ENCODE measurements at regions not wholly inside any gene's neighbourhood (a gene's known extent, or its start where the extent isn't known, plus 50 kb on each side); places are given as distances from the start of the nearest gene placed in this dataset.
"Not testable (repeated sequence)": the region's sequence is repeated elsewhere in the genome, so short reads cannot be mapped to it uniquely, and the experiment has no call there.

- H3K4me3 ChIP-seq (ENCODE audit: low read depth, low read length), result no peak overlapping the region
- TF ChIP-seq CTCF (IDR thresholded peaks at IDR 0.05; ENCODE audit: low read depth, low read length, missing control alignments), result no peak
- DNase-seq (ENCODE audit: low read depth), result no peak
Measured at GRCh38 chr22:48405741-48406140, 1421.9 kb downstream of the BRD1 start.

- no peak for TF ChIP-seq CTCF (IDR thresholded peaks at IDR 0.05; ENCODE audit: low read depth, low read length, missing control alignments)
- no peak for DNase-seq (ENCODE audit: low read depth)
- no peak overlapping the region for H3K4me3 ChIP-seq (ENCODE audit: low read depth, low read length)
Measured at GRCh38 chr22:48404801-48405447, 1422.7 kb downstream of the BRD1 start.

- TF ChIP-seq CTCF (IDR thresholded peaks at IDR 0.05; ENCODE audit: low read depth, low read length, missing control alignments), result no peak
- H3K4me3 ChIP-seq (ENCODE audit: low read depth, low read length), result no peak overlapping the region
- no peak for DNase-seq (ENCODE audit: low read depth)
Measured at GRCh38 chr22:48403521-48404403, 1423.9 kb downstream of the BRD1 start.

GRCh38 chr22:48402591-48403031 is 1425.1 kb downstream of the BRD1 start:
- H3K4me3 ChIP-seq (ENCODE audit: low read depth, low read length), result no peak overlapping the region
- TF ChIP-seq CTCF (IDR thresholded peaks at IDR 0.05; ENCODE audit: low read depth, low read length, missing control alignments), result no peak
- no peak for DNase-seq (ENCODE audit: low read depth)

GRCh38 chr22:48401523-48401922 is 1426.2 kb downstream of the BRD1 start:
- DNase-seq (ENCODE audit: low read depth); H3K4me3 ChIP-seq (ENCODE audit: low read depth, low read length): not testable (repeated sequence)

GRCh38 chr22:48398181-48398905 is 1429.3 kb downstream of the BRD1 start:
- no peak for DNase-seq (ENCODE audit: low read depth)
- TF ChIP-seq CTCF (IDR thresholded peaks at IDR 0.05; ENCODE audit: low read depth, low read length, missing control alignments), result no peak
- H3K4me3 ChIP-seq (ENCODE audit: low read depth, low read length), result no peak overlapping the region

GRCh38 chr22:48397531-48398180 is 1430.0 kb downstream of the BRD1 start:
- H3K4me3 ChIP-seq (ENCODE audit: low read depth, low read length), result no peak overlapping the region
- TF ChIP-seq CTCF (IDR thresholded peaks at IDR 0.05; ENCODE audit: low read depth, low read length, missing control alignments), result no peak
- no peak for DNase-seq (ENCODE audit: low read depth)
